Eye (tissue), 1 donor: ENCODE measurements at regions not wholly inside any gene's neighbourhood (a gene's known extent, or its start where the extent isn't known, plus 50 kb on each side); places are given as distances from the start of the nearest gene placed in this dataset.
"Not testable (repeated sequence)": the region's sequence is repeated elsewhere in the genome, so short reads cannot be mapped to it uniquely, and the experiment has no call there.

Experiments used
- DNase-seq: peaks from one replicate; pipeline ENCODE4 v3.0.0-alpha.2; 2015

GRCh38 chr11:37857726-37858125 is 1259.7 kb upstream of the RAG2 start:
- DNase-seq, result no peak

- DNase-seq, result peak; percentile 46
Measured at GRCh38 chr11:37849706-37850105, 1251.7 kb upstream of the RAG2 start.

- DNase-seq, result no peak
Measured at GRCh38 chr11:37843603-37844002, 1245.6 kb upstream of the RAG2 start.

- no peak for DNase-seq
Measured at GRCh38 chr11:37841016-37841415, 1243.0 kb upstream of the RAG2 start.

- not testable (repeated sequence) for DNase-seq
Measured at GRCh38 chr11:37840345-37840744, 1242.3 kb upstream of the RAG2 start.

GRCh38 chr11:37830529-37830928 is 1232.5 kb upstream of the RAG2 start:
- DNase-seq, result no peak

GRCh38 chr11:37817727-37818270 is 1219.8 kb upstream of the RAG2 start:
- no peak for DNase-seq

- no peak for DNase-seq
Measured at GRCh38 chr11:37812281-37812880, 1214.3 kb upstream of the RAG2 start.

GRCh38 chr11:37811349-37811748 is 1213.3 kb upstream of the RAG2 start:
- no peak for DNase-seq

GRCh38 chr11:37804666-37805065 is 1206.6 kb upstream of the RAG2 start:
- DNase-seq, result no peak

GRCh38 chr11:37788141-37788877 is 1190.3 kb upstream of the RAG2 start:
- no peak for DNase-seq

- no peak for DNase-seq
Measured at GRCh38 chr11:37786214-37786755, 1188.2 kb upstream of the RAG2 start.

- DNase-seq, result no peak
Measured at GRCh38 chr11:37774441-37774840, 1176.4 kb upstream of the RAG2 start.

- DNase-seq, result no peak
Measured at GRCh38 chr11:37770145-37770544, 1172.1 kb upstream of the RAG2 start.

- no peak for DNase-seq
Measured at GRCh38 chr11:37762079-37762478, 1164.0 kb upstream of the RAG2 start.

- DNase-seq, result no peak
Measured at GRCh38 chr11:37755521-37755920, 1157.5 kb upstream of the RAG2 start.

- no peak for DNase-seq
Measured at GRCh38 chr11:37748641-37749040, 1150.6 kb upstream of the RAG2 start.

GRCh38 chr11:37747121-37747520 is 1149.1 kb upstream of the RAG2 start:
- DNase-seq, result no peak

- DNase-seq, result no peak
Measured at GRCh38 chr11:37727371-37727770, 1129.3 kb upstream of the RAG2 start.

GRCh38 chr11:37724315-37724714 is 1126.3 kb upstream of the RAG2 start:
- no peak for DNase-seq

- DNase-seq, result no peak
Measured at GRCh38 chr11:37721485-37721884, 1123.4 kb upstream of the RAG2 start.

- no peak for DNase-seq
Measured at GRCh38 chr11:37718431-37718999, 1120.5 kb upstream of the RAG2 start.

- DNase-seq, result peak; percentile 62
Measured at GRCh38 chr11:37712251-37712650, 1114.2 kb upstream of the RAG2 start.

GRCh38 chr11:37710031-37710430 is 1112.0 kb upstream of the RAG2 start:
- DNase-seq, result peak; percentile 17
